ENCODE measurements at regions not wholly inside any gene's neighbourhood (a gene's known extent, or its start where the extent isn't known, plus 50 kb on each side); places are given as distances from the start of the nearest gene placed in this dataset.

DNA sequence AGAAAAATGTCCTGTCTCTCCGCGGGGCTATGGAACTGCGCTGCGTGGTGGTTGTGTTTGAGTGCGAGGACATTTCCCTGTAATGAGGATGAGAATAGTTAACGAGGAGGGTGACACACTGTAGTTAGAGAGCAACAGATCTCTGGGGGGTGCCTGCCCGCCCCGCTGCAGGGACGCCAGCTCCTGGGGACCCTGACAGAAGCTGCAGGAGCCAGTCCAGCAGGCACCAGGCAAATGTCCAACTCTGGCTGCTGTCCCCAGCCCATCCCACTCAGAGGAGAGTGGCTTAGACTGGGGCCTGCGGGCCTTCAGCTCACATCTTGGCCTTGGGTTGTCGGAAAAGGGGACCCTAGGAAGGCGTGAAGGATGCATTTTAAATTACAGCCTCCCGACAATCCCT, 92.9 kb upstream of the FOXP4 start:
- no TSS peak for BruUV-seq (replicated peaks)
- Histone ChIP-seq H3K4me3 (replicated peaks in 1 of 2; ENCODE audit: low read depth in 1 of 2, low read length in 2 of 2) (no peak overlapping the region), H3K36me3 (ENCODE audit: control insufficient read depth in 1 of 2, insufficient read depth in 2 of 2, low read length in 2 of 2) (no peaks in the 10 kb centered on the region), H3K9ac (ENCODE audit: low read length) (no peak overlapping the region), H3K9me2 (ENCODE audit: insufficient read depth) (no peaks in the 10 kb centered on the region), H2AFZ (ENCODE audit: low read depth, low read length, poor library complexity, severe bottlenecking) (no peak overlapping the region), H3K27me3 (ENCODE audit: insufficient read depth, low read length) (no peaks in the 10 kb centered on the region), H4K20me1 (ENCODE audit: insufficient read depth) (no peaks in the 10 kb centered on the region), H3K79me2 (ENCODE audit: insufficient read depth, low read length) (no peaks in the 10 kb centered on the region), H3K4me2 (ENCODE audit: low read length) (no peak overlapping the region), H3K4me1 (ENCODE audit: control insufficient read depth in 1 of 2, insufficient read depth in 2 of 2, low read length in 2 of 2) (peaks cover 8 to 13% of the 10 kb centered on the region in 2 experiments; a peak in 3 of 4 replicates), H3K9me3 (ENCODE audit: control insufficient read depth in 1 of 2, insufficient read depth in 1 of 2, low read depth in 1 of 2, low read length in 2 of 2) (no peaks in the 10 kb centered on the region), H3K27ac (ENCODE audit: low read depth, low read length) (no peak overlapping the region)
- ATAC-seq = no peak
- DNase-seq (ENCODE audit: low read depth, low spot score) = no peak
- CTCF ChIA-PET = no interaction called here
- RAD21 ChIA-PET (ENCODE audit: low non-redundant PET in 1 of 2, low total read pairs in 2 of 2, uncharacterized antibody in 2 of 2, unreplicated experiment in 2 of 2) = no interaction called here
- intact Hi-C loops (cut with micrococcal nuclease) = no loop called here
- POLR2A ChIA-PET = no interaction called here
- TF ChIP-seq MAX (IDR thresholded peaks at IDR 0.05) (no peak), EZH2 (IDR thresholded peaks at IDR 0.05) (no peak), YY1 (IDR thresholded peaks at IDR 0.05; ENCODE audit: extremely low read depth, insufficient replicate concordance, low read depth, low read length) (no peak), POLR2AphosphoS5 (IDR thresholded peaks at IDR 0.05; ENCODE audit: low read depth, low read length) (no peak), ELF1 (IDR thresholded peaks at IDR 0.05; ENCODE audit: borderline replicate concordance, low read depth) (no peak), SRF (IDR thresholded peaks at IDR 0.05; ENCODE audit: low read depth) (no peak), FOSL1 (IDR thresholded peaks at IDR 0.05; ENCODE audit: low read depth) (no peak), EZH2phosphoT487 (IDR thresholded peaks at IDR 0.05; ENCODE audit: borderline replicate concordance) (no peak), EGR1 (IDR thresholded peaks at IDR 0.05; ENCODE audit: low read depth) (no peak), JUND (IDR thresholded peaks at IDR 0.05) (no peak), ZNF274 (IDR thresholded peaks at IDR 0.05; ENCODE audit: low read depth, low read length) (no peak), CEBPB (IDR thresholded peaks at IDR 0.05; ENCODE audit: low read depth) (no peak), TCF7L2 (IDR thresholded peaks at IDR 0.05; ENCODE audit: borderline replicate concordance, extremely low read depth, insufficient read depth, insufficient read length) (no peak), SP1 (IDR thresholded peaks at IDR 0.05; ENCODE audit: low read depth) (no peak), RAD21 (IDR thresholded peaks at IDR 0.05; ENCODE audit: low read depth) (no peak), ZFX (IDR thresholded peaks at IDR 0.05) (no peak), SIN3A (IDR thresholded peaks at IDR 0.05; ENCODE audit: low read depth) (no peak), POLR2A (IDR thresholded peaks at IDR 0.05; ENCODE audit: borderline replicate concordance, extremely low read depth, insufficient read depth, insufficient read length) (no peak)
- TF ChIP-seq, protein P1, sequence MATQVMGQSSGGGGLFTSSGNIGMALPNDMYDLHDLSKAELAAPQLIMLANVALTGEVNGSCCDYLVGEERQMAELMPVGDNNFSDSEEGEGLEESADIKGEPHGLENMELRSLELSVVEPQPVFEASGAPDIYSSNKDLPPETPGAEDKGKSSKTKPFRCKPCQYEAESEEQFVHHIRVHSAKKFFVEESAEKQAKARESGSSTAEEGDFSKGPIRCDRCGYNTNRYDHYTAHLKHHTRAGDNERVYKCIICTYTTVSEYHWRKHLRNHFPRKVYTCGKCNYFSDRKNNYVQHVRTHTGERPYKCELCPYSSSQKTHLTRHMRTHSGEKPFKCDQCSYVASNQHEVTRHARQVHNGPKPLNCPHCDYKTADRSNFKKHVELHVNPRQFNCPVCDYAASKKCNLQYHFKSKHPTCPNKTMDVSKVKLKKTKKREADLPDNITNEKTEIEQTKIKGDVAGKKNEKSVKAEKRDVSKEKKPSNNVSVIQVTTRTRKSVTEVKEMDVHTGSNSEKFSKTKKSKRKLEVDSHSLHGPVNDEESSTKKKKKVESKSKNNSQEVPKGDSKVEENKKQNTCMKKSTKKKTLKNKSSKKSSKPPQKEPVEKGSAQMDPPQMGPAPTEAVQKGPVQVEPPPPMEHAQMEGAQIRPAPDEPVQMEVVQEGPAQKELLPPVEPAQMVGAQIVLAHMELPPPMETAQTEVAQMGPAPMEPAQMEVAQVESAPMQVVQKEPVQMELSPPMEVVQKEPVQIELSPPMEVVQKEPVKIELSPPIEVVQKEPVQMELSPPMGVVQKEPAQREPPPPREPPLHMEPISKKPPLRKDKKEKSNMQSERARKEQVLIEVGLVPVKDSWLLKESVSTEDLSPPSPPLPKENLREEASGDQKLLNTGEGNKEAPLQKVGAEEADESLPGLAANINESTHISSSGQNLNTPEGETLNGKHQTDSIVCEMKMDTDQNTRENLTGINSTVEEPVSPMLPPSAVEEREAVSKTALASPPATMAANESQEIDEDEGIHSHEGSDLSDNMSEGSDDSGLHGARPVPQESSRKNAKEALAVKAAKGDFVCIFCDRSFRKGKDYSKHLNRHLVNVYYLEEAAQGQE (IDR thresholded peaks at IDR 0.05; ENCODE audit: low read depth) = no peak
- TF ChIP-seq, protein P2, sequence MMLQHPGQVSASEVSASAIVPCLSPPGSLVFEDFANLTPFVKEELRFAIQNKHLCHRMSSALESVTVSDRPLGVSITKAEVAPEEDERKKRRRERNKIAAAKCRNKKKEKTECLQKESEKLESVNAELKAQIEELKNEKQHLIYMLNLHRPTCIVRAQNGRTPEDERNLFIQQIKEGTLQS (IDR thresholded peaks at IDR 0.05) = no peak

All from HCT116 (cell line).